GM19328 (cell line): ENCODE measurements at regions not wholly inside any gene's neighbourhood (a gene's known extent, or its start where the extent isn't known, plus 50 kb on each side); places are given as distances from the start of the nearest gene placed in this dataset.
"Not testable (repeated sequence)": the region's sequence is repeated elsewhere in the genome, so short reads cannot be mapped to it uniquely, and the experiment has no call there.

Experiments used
- ATAC-seq: cut with Tn5 transposase; IDR thresholded peaks from one replicate; pipeline ENCODE4 v1.9.1; 2021; ENCODE audit warnings: mild to moderate bottlenecking, moderate library complexity; ENCODE audit not compliant: unreplicated experiment

GRCh38 chr2:176891105-176891504 lies 321.5 kb upstream of the HNRNPA3 start:
- ATAC-seq = no peak

DNA sequence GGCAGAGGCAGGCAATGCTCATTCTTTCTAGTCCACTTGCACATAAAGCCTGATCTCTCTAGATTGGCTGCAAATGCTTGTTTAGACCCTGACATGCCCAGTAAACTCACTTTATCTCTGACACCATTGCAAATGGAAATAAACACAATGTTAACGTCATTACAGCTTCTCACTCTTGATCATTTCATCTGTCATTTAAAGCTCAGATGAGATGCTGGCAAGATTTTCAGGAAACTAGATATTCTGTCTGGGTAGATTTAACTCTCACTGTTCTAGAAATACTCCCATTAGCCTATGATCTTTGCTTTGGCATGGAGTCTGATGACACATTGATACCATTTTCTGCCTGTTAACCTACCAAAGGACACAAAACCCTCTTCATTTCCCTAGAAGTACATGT lies 320.7 kb upstream of the HNRNPA3 start:
- ATAC-seq = no peak

DNA sequence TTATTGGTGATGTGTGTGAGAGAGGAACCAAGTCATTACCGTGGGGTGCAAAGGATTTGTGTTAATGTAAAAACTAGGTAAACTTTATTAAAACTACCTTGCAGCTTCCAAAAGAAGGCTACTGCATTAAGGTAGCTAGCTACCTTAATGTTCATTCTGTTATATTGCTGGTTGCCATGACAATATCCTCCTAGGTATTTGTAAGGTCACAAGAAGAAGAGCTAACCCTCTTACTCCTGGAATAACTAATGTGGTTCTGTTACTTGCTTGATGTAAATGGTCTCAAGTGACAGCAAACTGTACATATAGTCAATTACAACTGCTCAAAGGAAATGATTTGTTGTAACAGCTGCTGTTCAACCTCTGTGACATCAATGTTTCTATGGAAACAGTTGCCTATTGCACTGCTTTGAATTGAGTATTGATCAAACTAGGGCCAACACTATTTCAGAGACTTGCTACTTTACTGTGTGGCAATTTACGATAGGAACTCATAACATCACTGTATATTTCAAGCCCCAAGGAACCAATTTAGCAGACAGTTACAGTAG lies 319.8 kb upstream of the HNRNPA3 start:
- no peak for ATAC-seq

DNA sequence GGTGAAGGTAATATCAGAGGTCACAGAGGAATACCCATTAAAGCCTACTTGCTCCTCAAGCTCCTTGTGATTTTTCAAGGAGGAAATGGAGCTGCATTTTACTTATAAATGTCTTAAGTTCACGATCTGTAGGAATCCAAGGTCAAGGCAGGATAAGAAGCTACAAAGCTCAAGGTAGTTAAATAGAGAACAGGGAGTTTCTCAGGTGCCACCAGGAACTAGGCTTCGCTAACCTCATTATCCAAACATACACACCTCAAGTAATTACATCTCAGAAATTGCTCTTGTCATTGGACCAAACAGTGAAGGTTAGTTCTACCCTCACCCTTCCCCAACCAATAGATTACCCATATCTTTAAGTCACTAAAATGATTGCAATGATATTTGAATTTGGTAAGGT lies 317.4 kb upstream of the HNRNPA3 start:
- no peak for ATAC-seq

DNA sequence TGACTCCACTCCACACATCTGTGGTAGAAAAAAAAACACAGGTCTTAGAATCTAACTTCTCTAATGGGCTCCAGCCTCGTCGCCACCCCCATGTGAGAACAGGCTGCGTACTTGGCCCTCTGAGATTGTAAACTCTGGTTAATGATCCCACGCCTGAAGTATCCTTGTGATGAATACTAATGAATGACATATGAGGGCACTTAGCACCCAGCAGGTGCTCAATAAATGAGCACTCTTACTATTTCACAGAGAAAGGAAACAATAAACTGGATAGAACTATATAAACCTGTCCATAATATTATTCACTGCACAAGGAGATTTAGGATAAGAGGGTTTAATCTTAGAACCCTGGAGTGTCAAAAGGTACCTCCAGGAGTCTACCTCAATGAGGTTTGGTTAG lies 310.1 kb upstream of the HNRNPA3 start:
- ATAC-seq = no peak

DNA sequence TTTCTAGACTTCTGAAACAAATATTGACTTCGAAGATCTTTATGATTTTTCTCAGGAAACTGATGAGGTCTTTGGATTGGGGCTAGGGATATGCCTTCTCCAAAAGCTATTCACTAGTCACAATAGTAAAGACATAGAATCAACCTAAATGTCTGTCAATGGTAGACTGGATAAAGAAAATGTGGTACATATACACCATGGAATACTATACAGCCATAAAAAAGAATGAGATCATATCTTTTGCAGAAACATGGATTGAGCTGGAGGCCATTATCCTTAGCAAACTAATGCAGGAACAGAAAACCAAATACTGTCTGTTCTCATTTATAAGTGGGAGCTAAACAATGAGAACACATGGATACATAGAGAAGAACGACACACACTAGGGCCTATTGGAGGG lies 308.5 kb upstream of the HNRNPA3 start:
- ATAC-seq = not testable (repeated sequence)

GRCh38 chr2:176907341-176907740 lies 305.3 kb upstream of the HNRNPA3 start:
- ATAC-seq = no peak

GRCh38 chr2:176910828-176911227 lies 301.8 kb upstream of the HNRNPA3 start:
- no peak for ATAC-seq

DNA sequence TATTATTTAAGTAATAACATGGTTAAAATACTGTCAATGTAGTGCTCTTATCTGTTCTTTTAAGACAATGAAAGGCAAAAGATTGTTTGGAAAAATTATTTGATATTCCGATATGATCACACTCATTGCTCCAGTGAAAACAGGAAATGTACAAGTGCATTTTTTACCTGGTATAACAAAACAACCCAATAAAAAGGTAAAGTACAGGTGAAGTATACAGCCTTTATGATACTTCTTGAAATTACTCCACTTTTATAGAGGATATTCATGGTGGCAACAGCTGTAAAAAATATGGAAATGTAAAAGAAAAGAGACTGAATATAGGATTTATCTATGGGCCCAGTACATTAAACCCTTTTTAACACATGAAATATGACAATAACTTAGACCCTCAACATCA lies 298.6 kb upstream of the HNRNPA3 start:
- ATAC-seq = no peak

- no peak for ATAC-seq
Observed at GRCh38 chr2:176914371-176914770, 298.2 kb upstream of the HNRNPA3 start.

DNA sequence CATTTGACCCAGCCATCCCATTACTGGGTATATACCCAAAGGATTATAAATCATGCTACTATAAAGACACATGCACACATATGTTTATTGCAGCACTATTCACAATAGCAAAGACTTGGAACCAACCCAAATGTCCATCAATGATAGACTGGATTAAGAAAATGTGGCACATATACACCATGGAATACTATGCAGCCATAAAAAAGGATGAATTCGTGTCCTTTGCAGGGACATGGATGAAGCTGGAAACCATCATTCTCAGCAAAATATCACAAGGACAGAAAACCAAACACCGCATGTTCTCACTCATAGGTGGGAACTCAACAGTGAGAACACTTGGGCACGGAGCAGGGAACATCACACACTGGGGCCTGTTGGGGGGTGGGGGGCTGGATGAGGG lies 290.0 kb upstream of the HNRNPA3 start:
- ATAC-seq = not testable (repeated sequence)

DNA sequence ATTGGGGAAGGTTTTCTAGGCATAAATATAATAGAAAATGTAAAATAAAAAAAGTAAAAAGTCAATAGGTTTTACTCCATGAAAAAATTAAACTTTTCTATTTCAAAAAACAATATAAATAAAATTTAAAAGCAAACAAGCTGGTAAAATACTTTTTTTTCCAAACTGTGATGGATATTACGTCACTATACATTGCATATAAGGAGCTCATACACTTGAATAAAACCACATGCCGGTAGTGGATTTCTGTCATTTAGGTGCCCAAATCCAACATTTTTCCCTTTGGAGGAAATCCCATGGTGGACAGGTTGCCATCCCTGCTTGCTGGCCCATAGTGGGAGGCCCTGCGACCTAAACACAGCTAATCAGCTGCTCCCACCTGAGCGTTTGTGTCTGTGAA lies 289.4 kb upstream of the HNRNPA3 start:
- no peak for ATAC-seq

GRCh38 chr2:176924909-176925534 lies 287.6 kb upstream of the HNRNPA3 start:
- ATAC-seq = no peak

GRCh38 chr2:176926453-176926852 lies 286.1 kb upstream of the HNRNPA3 start:
- no peak for ATAC-seq

DNA sequence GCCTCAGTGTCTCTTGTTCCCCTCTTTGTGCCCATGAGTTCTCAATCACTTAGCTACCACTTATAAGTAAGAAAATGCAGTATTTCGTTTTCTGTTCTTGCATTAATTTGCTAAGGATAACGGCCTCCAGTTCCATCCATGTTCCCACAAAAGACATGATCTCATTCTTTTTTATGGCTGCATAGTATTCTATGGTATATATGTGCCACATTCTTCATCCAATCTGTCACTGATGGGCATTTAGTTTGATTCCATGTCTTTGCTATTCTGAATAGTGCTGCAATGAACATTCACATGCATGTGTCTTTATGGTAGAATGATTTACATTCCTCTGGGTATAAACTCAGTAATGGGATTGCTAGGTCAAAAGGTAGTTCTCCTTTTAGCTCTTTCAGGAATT lies 283.2 kb upstream of the HNRNPA3 start:
- ATAC-seq = not testable (repeated sequence)

GRCh38 chr2:176931588-176932563 lies 280.7 kb upstream of the HNRNPA3 start:
- ATAC-seq = peak; percentile 95

DNA sequence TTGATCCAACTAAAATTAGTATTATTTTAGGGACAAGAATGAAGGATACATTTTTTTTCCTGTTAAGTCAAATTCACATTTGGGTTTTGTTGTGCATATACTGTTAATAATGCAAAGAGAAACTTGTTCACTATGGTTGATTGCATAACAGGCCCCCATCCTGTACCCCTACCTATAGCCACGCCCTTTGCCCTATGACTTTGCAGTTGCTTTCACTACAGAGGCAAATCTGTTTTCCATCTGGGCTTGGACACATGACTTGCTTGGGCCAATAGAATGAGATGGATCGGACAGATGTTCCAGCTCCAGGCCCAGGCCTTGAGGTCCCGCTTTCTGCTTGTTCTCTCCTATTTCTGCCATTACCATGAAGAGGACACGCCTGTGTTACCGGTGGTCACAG lies 278.5 kb upstream of the HNRNPA3 start:
- ATAC-seq = no peak

DNA sequence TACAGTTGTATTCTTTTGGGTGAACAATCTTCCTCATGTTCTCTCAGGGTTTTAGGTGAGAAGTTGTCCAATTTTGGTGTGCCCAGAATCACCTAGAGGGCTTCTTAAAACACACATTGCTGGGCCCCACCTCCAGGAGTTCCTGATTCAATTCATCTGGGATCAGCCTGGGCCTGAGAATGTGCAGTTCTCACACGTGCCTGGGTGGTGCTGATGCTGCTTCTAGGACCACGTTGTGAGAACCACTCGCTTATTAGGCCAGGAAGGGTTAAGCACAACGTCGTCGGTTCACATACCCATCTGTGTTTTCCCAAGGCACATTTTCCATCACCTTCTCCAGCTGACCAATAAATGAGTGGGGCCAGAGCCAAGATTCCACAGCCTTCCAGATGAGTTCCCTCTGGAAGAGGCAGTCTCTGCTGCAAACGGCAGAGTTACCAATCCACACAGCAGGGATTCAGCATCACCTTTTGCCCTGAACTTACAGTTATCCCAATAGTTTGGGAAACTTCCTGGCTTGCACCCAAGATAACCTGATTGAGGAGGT lies 277.7 kb upstream of the HNRNPA3 start:
- ATAC-seq = no peak

GRCh38 chr2:176935543-176936102 lies 277.0 kb upstream of the HNRNPA3 start:
- ATAC-seq = no peak

- no peak for ATAC-seq
Observed at GRCh38 chr2:176936410-176936809, 276.2 kb upstream of the HNRNPA3 start.

DNA sequence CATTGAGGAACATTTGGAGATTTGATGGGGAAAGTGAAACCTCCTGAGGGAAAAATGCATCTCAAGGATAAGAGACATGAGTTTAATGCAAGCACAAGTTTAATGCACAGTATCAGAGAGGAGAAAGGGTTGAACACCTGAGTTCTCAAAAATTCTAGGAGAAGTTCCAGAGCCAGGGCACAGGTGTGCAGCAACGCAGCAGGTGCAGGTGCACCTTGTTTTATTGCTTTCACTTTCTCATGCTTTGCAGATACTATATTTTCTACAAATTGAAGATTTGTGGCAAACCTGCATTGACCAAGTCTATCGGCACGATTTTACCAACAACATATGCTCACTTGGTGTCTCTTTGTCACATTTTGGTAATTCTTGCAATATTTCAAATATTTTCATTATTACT lies 267.6 kb upstream of the HNRNPA3 start:
- no peak for ATAC-seq
